ENCODE measurements at regions not wholly inside any gene's neighbourhood (a gene's known extent, or its start where the extent isn't known, plus 50 kb on each side); places are given as distances from the start of the nearest gene placed in this dataset.

- TF ChIP-seq, protein P1, sequence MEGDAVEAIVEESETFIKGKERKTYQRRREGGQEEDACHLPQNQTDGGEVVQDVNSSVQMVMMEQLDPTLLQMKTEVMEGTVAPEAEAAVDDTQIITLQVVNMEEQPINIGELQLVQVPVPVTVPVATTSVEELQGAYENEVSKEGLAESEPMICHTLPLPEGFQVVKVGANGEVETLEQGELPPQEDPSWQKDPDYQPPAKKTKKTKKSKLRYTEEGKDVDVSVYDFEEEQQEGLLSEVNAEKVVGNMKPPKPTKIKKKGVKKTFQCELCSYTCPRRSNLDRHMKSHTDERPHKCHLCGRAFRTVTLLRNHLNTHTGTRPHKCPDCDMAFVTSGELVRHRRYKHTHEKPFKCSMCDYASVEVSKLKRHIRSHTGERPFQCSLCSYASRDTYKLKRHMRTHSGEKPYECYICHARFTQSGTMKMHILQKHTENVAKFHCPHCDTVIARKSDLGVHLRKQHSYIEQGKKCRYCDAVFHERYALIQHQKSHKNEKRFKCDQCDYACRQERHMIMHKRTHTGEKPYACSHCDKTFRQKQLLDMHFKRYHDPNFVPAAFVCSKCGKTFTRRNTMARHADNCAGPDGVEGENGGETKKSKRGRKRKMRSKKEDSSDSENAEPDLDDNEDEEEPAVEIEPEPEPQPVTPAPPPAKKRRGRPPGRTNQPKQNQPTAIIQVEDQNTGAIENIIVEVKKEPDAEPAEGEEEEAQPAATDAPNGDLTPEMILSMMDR (IDR thresholded peaks at IDR 0.05), result no peak
These were observed 326.0 kb upstream of the RUNX1 start for GRCh38 chr21:35375115-35375514.

GRCh38 chr21:35373998-35374397 is 324.9 kb upstream of the RUNX1 start:
- TF ChIP-seq, protein P1 (IDR thresholded peaks at IDR 0.05), result no peak

DNA sequence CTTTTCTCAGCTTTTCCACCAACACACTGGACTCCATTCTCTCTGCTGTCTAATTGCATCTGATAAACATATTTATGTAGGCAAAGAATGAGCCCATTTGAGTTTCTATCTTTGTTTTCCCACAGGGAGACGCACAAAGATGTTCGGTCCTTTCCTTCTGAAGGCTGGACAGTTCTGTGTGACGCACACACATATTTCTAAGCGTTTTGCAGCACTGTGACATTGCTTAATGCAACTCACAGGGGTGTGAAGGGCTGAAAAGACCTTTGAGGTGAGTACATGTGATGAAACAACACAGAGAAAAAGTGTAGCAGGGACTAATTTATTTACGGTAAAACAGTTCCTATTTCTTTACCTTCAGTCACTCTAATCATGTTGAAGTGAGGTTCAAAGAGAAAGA is 323.1 kb upstream of the RUNX1 start:
- TF ChIP-seq, protein P1 (IDR thresholded peaks at IDR 0.05), result no peak

DNA sequence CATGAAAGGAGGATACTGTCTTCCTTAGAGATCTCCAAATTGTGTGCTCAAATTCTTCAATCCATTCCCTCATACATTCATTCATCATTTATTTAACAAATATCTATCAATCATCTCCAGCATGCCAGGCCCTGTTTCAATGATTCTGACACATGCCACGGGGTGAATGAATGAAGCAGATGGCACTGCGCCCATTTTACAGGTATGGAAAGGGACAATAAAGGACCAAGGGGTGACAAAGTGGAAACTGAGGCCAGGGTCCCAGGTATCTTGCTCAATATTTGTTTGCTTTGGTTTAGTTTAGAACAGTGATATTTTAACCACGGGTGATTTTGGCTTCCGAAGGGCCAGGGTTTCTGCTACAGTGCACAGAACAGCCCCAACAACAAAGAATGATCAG is 321.6 kb upstream of the RUNX1 start:
- TF ChIP-seq, protein P1 (IDR thresholded peaks at IDR 0.05), result no peak

DNA sequence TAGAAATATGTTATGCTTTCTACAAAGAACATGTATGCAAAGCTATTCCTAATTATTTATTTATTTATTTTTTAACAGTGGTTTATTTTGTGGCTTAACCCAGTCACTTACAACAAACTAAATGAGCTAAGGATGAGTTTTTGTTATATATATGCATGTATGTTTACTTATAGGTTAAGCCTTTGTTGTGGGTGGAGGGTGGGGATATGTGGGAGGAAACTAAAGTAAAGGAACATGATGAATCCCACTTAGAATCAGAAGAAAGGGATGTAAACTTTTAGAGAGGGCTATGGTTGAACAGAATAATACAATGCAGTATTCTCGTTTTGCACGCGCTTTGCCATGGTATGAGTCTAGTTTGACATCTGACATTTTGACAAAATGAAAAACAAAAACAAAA is 321.0 kb upstream of the RUNX1 start:
- TF ChIP-seq, protein P1 (IDR thresholded peaks at IDR 0.05), result no peak

GRCh38 chr21:35368326-35368725 is 319.2 kb upstream of the RUNX1 start:
- TF ChIP-seq, protein P1 (IDR thresholded peaks at IDR 0.05), result no peak

DNA sequence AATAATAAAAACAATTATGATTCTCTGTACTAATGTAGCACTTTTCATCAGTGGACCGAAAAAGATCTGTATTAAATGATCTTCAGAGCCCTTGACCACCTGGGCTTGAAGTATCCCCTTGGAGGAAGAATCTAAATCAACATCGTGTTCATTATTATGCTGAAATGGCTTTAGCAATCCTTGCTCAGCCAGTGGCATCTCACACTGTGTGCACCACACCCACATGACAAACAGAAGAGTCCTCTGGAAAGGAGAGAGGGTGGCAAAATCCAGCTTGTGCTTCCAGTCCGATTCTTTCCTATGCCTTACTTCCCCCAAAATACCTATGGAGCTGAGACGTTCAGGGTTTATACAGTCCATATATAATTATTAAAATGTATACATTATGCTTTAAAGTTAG is 318.5 kb upstream of the RUNX1 start:
- TF ChIP-seq, protein P1 (IDR thresholded peaks at IDR 0.05), result no peak

GRCh38 chr21:35366394-35367080 is 317.4 kb upstream of the RUNX1 start:
- TF ChIP-seq, protein P1 (IDR thresholded peaks at IDR 0.05), result no peak
